K562 (cell line): ENCODE measurements at regions not wholly inside any gene's neighbourhood (a gene's known extent, or its start where the extent isn't known, plus 50 kb on each side); places are given as distances from the start of the nearest gene placed in this dataset.
A peak's percentile ranks its signal among the peaks of the same experiment; 100 is the strongest.

Experiments used
- ATAC-seq: fragments of 200-7000 bp; cut with Tn5 transposase; 3 replicates; pipeline ENCODE4 v1.9.1; 2020; ENCODE audit warnings: moderate library complexity
- BruUV-seq: library from RNA; stranded (reverse); fragments of 400-500 nt; replicated peaks from 2 replicates; lab custom pipeline; 2021; lab: Mats Ljungman, UMichigan
- CTCF ChIA-PET: fragments of 300-600 bp; formaldehyde crosslinking; extraction: SDS; loops from one replicate; lab custom pipeline; 2021; ENCODE audit warnings: low intra/inter-chr PET ratio; lab: Yijun Ruan, JAX
- POLR2A ChIA-PET: fragments of 300-600, 350-650 bp; sonication (Branson Sonifier 250); formaldehyde crosslinking; extraction: SDS; loops from one replicate; lab custom pipeline; 2021; ENCODE audit warnings: antibody characterized with exemption, inconsistent platforms; lab: Yijun Ruan, JAX
- DNase-seq, 4 experiments: peaks; one replicate each; pipeline versions ENCODE4 v3.0.0 to v3.0.0-alpha.2; 2011 to 2018; ENCODE audit warnings: low spot score in 3 of 4, mixed read lengths in 3 of 4; ENCODE audit errors: extremely low read depth in 1 of 4
- FAIRE-seq: peaks from 2 replicates; lab custom pipeline; 2011; peaks lifted over from hg19 to GRCh38; lab: Jason Lieb, UNC
- H2AFZ ChIP-seq: 2 replicates; pipeline ENCODE4 v1.6.0; 2011; ENCODE audit warnings: low read depth, low read length, control low read depth, inconsistent platforms
- H3K27ac ChIP-seq: fragments of 200-600 bp; 3 replicates; pipeline ENCODE4 v1.8.0; 2011; ENCODE audit warnings: low read depth, mild to moderate bottlenecking, control low read depth, inconsistent platforms, low read length, moderate library complexity, mixed read lengths; ENCODE audit errors: extremely low read depth
- H3K27me3 ChIP-seq, 2 experiments: fragments of 300-600 bp in 1 of 2; 2 replicates in 1 of 2; 3 replicates in 1 of 2; pipeline versions ENCODE4 v1.6.0 to v1.8.0; 2011; ENCODE audit warnings: inconsistent platforms in 2 of 2, low read length in 2 of 2, mild to moderate bottlenecking in 1 of 2, mixed read lengths in 1 of 2, moderate library complexity in 1 of 2; ENCODE audit not compliant: control insufficient read depth in 2 of 2, insufficient read depth in 2 of 2
- H3K36me3 ChIP-seq: fragments of 300-600 bp; 3 replicates; pipeline ENCODE4 v1.8.0; 2011; ENCODE audit warnings: mild to moderate bottlenecking, low read length, inconsistent platforms; ENCODE audit not compliant: control insufficient read depth, insufficient read depth
- H3K4me1 ChIP-seq, 2 experiments: fragments of 200-600 bp in 1 of 2; replicated peaks in 1 of 2; 2 replicates in 1 of 2; 3 replicates in 1 of 2; pipeline versions ENCODE4 v1.5.1 to v1.8.0; 2011; ENCODE audit warnings: inconsistent platforms in 2 of 2, low read length in 2 of 2, mild to moderate bottlenecking in 1 of 2, mixed read lengths in 1 of 2, moderate library complexity in 1 of 2; ENCODE audit not compliant: control insufficient read depth in 2 of 2, insufficient read depth in 2 of 2
- H3K4me2 ChIP-seq: 2 replicates; pipeline ENCODE4 v1.6.1; 2011; ENCODE audit warnings: low read length, control low read depth, inconsistent platforms, mixed read lengths; ENCODE audit not compliant: insufficient read depth
- H3K4me3 ChIP-seq: fragments of 200-600 bp; sonication (generic), shearing (Covaris generic); 2 replicates; pipeline ENCODE4 v1.5.1; 2016; ENCODE audit warnings: control low read depth, inconsistent platforms
- H3K79me2 ChIP-seq: fragments of 200-600 bp; 3 replicates; pipeline ENCODE4 v1.8.0; 2011; ENCODE audit warnings: low read length, inconsistent platforms; ENCODE audit not compliant: control insufficient read depth, insufficient read depth
- H3K9ac ChIP-seq, 2 experiments: 2 replicates each; pipeline versions ENCODE4 v1.6.0 to v1.6.1; 2011; ENCODE audit warnings: low read depth in 2 of 2, low read length in 2 of 2, control low read depth in 1 of 2, inconsistent platforms in 1 of 2, mild to moderate bottlenecking in 1 of 2, mixed read lengths in 1 of 2; ENCODE audit not compliant: insufficient read depth in 1 of 2
- H3K9me1 ChIP-seq: one replicate; pipeline ENCODE4 v1.6.0; 2011; ENCODE audit warnings: inconsistent platforms, mild to moderate bottlenecking, low read length, moderate library complexity; ENCODE audit not compliant: control insufficient read depth, insufficient read depth
- H3K9me3 ChIP-seq: replicated peaks from 2 replicates; pipeline ENCODE4 v1.5.1; 2011; ENCODE audit warnings: low read depth, low read length, inconsistent platforms; ENCODE audit not compliant: control insufficient read depth, insufficient read depth
- H4K20me1 ChIP-seq: replicated peaks from 2 replicates; pipeline ENCODE4 v1.6.1; 2011; ENCODE audit warnings: low read length, inconsistent platforms, mixed read lengths; ENCODE audit not compliant: control insufficient read depth, insufficient read depth
- C11orf30 ChIP-seq: fragments of 450-650 bp; IDR thresholded peaks from 2 replicates; pipeline ENCODE4 v1.6.1; 2016; ENCODE audit warnings: low read depth, mild to moderate bottlenecking
- KAT7 ChIP-seq: sonication (generic); formaldehyde crosslinking; IDR thresholded peaks from 2 replicates; pipeline ENCODE4 v1.8.0; 2022; ENCODE audit warnings: missing genetic modification reagents, mild to moderate bottlenecking, borderline replicate concordance
- MAFK ChIP-seq: IDR thresholded peaks from 2 replicates; pipeline ENCODE4 v1.6.1; 2011; ENCODE audit warnings: low read length, improper control_type of control experiment
- PYGO2 ChIP-seq: fragments of 450-650 bp; IDR thresholded peaks from 2 replicates; pipeline ENCODE4 v1.6.1; 2016; ENCODE audit warnings: mild to moderate bottlenecking, missing genetic modification characterization, moderate library complexity, missing compliant biosample characterization
- TCF7L2 ChIP-seq: fragments of 150-350 bp; IDR thresholded peaks from 2 replicates; pipeline ENCODE4 v1.6.1; 2016; ENCODE audit warnings: low read depth, mild to moderate bottlenecking, low read length, moderate library complexity
- ZNF143 ChIP-seq: sonication (generic); formaldehyde crosslinking; IDR thresholded peaks from 2 replicates; pipeline ENCODE4 v1.9.0; 2022; ENCODE audit warnings: mild to moderate bottlenecking, missing genetic modification reagents
- WGBS: fragments of 100-300 bp; shearing (Covaris generic); methylation state at CpG from one replicate; pipeline ENCODE4 v1.1.6; 2016; ENCODE audit warnings: low coverage, mixed read lengths; ENCODE audit not compliant: insufficient coverage; ENCODE audit errors: missing lambda C conversion rate; 5-methylcytosine and 5-hydroxymethylcytosine counted together
- in situ Hi-C: fragments of 300-500 bp; cut with MboI; formaldehyde crosslinking; loops from 4 replicates; pipeline ENCODE4 v1.15.0; 2018; ENCODE audit warnings: inconsistent platforms, mixed read lengths
- intact Hi-C: fragments of 100-400 bp; cut with micrococcal nuclease; formaldehyde crosslinking; loops from 2 replicates; pipeline ENCODE4 v1.14.2; 2022
- TF ChIP-seq, protein P1 (sequence below): fragments of 450-650 bp; formaldehyde crosslinking; IDR thresholded peaks from 2 replicates; pipeline ENCODE4 v1.4.0; 2020; ENCODE audit warnings: mild to moderate bottlenecking, mixed read lengths
- TF ChIP-seq, protein P2 (sequence below): fragments of 450-650 bp; IDR thresholded peaks from 2 replicates; pipeline ENCODE4 v1.6.1; 2017; ENCODE audit warnings: antibody characterized with exemption, mild to moderate bottlenecking

DNA sequence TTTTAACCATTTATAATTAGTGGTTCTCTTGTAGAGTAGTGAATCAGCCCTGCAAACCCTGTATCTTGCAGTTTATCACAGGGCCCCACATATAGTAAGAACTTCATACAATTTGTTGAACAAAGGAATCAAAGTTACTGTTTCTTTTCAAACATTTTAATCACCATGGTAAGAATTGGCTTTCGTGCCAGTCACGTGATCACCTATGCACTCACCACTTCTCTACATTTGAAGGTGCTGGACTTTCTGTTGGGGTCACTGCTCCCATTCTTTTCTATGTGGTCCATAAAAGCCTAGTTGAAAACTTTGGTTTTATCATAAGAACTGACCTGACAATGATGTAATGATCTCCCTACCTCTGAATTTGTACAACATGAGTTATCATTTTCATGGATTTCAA, 426.4 kb upstream of the CPEB2 start:
- no peak for ATAC-seq
- in situ Hi-C loops (no loop called here), intact Hi-C loops (no loop called here)
- no peak for FAIRE-seq
- no TSS peak for BruUV-seq
- Histone ChIP-seq H3K9ac (no peak overlapping the region), H3K9me3 (no peaks in the 10 kb centered on the region), H3K4me3 (no peak overlapping the region), H4K20me1 (no peaks in the 10 kb centered on the region), H3K4me1 (no peaks in the 10 kb centered on the region), H3K9me1 (no peaks in the 10 kb centered on the region), H2AFZ (no peak overlapping the region), H3K4me2 (no peak overlapping the region), H3K36me3 (no peaks in the 10 kb centered on the region), H3K27ac (no peak overlapping the region), H3K27me3 (no peaks in the 10 kb centered on the region), H3K79me2 (no peaks in the 10 kb centered on the region)
- no peak for DNase-seq
- WGBS = 0% methylated on average over 2 of the region's 2 CpGs
- CTCF ChIA-PET = no interaction called here
- POLR2A ChIA-PET = no interaction called here
- no peak for TF ChIP-seq PYGO2 (tag)
- TF ChIP-seq, protein P1, sequence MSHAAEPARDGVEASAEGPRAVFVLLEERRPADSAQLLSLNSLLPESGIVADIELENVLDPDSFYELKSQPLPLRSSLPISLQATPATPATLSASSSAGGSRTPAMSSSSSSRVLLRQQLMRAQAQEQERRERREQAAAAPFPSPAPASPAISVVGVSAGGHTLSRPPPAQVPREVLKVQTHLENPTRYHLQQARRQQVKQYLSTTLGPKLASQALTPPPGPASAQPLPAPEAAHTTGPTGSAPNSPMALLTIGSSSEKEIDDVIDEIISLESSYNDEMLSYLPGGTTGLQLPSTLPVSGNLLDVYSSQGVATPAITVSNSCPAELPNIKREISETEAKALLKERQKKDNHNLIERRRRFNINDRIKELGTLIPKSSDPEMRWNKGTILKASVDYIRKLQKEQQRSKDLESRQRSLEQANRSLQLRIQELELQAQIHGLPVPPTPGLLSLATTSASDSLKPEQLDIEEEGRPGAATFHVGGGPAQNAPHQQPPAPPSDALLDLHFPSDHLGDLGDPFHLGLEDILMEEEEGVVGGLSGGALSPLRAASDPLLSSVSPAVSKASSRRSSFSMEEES (CRISPR knock-in tag) = peak; percentile 85

DNA sequence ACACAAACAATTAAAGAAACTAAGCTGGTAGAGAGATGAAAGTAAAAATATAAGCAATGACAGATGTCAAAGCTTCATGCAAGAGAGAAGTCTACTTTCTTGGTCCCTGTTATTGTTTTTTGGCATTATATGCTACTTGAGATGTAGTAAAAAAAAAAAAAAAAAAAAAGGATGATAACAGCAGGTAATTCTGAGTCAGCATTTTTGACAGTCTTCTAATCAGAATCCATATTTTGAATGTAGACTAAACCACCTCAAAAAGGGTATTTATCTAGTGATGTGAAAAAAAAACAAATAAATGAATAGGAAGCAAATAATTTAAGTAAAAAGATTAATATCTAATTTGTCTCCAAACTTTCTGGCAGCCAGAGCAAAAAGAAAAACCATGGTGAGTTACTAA, 422.2 kb upstream of the CPEB2 start:
- BruUV-seq = no TSS peak
- H3K9me1 ChIP-seq = no peaks in the 10 kb centered on the region
- no peaks in the 10 kb centered on the region; the same call in 1 of the 2 replicates for H3K9me3 ChIP-seq
- H3K27ac ChIP-seq = no peak overlapping the region
- in situ Hi-C loops = no loop called here
- no peak overlapping the region for H3K9ac ChIP-seq
- no peak for ATAC-seq
- no peak for FAIRE-seq
- H3K4me2 ChIP-seq = no peak overlapping the region
- no peak overlapping the region for H3K4me3 ChIP-seq
- no peaks in the 10 kb centered on the region for H3K36me3 ChIP-seq
- ChIA-PET POLR2A (no interaction called here), CTCF (no interaction called here)
- H3K4me1 ChIP-seq = no peaks in the 10 kb centered on the region
- intact Hi-C loops = no loop called here
- H3K27me3 ChIP-seq = no peaks in the 10 kb centered on the region
- no peaks in the 10 kb centered on the region for H3K79me2 ChIP-seq
- no peak for DNase-seq
- H4K20me1 ChIP-seq = no peaks in the 10 kb centered on the region
- no peak overlapping the region for H2AFZ ChIP-seq
- TF ChIP-seq TCF7L2 = no peak
- peak; percentile 82 for TF ChIP-seq MAFK
- TF ChIP-seq C11orf30 = peak; percentile 49; the same call in 1 of the 2 replicates
- no peak for TF ChIP-seq KAT7 (CRISPR knock-in tag)
- TF ChIP-seq, protein P2, sequence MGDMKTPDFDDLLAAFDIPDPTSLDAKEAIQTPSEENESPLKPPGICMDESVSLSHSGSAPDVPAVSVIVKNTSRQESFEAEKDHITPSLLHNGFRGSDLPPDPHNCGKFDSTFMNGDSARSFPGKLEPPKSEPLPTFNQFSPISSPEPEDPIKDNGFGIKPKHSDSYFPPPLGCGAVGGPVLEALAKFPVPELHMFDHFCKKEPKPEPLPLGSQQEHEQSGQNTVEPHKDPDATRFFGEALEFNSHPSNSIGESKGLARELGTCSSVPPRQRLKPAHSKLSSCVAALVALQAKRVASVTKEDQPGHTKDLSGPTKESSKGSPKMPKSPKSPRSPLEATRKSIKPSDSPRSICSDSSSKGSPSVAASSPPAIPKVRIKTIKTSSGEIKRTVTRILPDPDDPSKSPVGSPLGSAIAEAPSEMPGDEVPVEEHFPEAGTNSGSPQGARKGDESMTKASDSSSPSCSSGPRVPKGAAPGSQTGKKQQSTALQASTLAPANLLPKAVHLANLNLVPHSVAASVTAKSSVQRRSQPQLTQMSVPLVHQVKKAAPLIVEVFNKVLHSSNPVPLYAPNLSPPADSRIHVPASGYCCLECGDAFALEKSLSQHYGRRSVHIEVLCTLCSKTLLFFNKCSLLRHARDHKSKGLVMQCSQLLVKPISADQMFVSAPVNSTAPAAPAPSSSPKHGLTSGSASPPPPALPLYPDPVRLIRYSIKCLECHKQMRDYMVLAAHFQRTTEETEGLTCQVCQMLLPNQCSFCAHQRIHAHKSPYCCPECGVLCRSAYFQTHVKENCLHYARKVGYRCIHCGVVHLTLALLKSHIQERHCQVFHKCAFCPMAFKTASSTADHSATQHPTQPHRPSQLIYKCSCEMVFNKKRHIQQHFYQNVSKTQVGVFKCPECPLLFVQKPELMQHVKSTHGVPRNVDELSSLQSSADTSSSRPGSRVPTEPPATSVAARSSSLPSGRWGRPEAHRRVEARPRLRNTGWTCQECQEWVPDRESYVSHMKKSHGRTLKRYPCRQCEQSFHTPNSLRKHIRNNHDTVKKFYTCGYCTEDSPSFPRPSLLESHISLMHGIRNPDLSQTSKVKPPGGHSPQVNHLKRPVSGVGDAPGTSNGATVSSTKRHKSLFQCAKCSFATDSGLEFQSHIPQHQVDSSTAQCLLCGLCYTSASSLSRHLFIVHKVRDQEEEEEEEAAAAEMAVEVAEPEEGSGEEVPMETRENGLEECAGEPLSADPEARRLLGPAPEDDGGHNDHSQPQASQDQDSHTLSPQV = no peak
- TF ChIP-seq ZNF143 (CRISPR knock-in tag) = no peak
